HepG2 (cell line): ENCODE measurements at regions not wholly inside any gene's neighbourhood (a gene's known extent, or its start where the extent isn't known, plus 50 kb on each side); places are given as distances from the start of the nearest gene placed in this dataset.

Experiments
- AKNA ChIP-seq: sonication (generic); formaldehyde crosslinking; IDR thresholded peaks from 2 replicates; pipeline ENCODE4 v1.4.0; 2020; ENCODE audit warnings: missing genetic modification reagents, borderline replicate concordance
- ASH2L ChIP-seq: fragments of 300-600, 200-600 bp; sonication (generic); IDR thresholded peaks from 2 replicates; pipeline ENCODE4 v1.7.0; 2017; ENCODE audit warnings: low read depth, mild to moderate bottlenecking, moderate library complexity, mixed read lengths, low read length; ENCODE audit not compliant: insufficient read length
- HNRNPUL1 ChIP-seq: fragments of 200-400 bp; formaldehyde crosslinking; IDR thresholded peaks from 2 replicates; pipeline ENCODE4 v1.6.1; 2017; ENCODE audit warnings: low read depth, mild to moderate bottlenecking, low read length, moderate library complexity
- NFRKB ChIP-seq: fragments of 450-650 bp; IDR thresholded peaks from 2 replicates; pipeline ENCODE4 v1.6.1; 2017
- SIN3B ChIP-seq: fragments of 150-350 bp; IDR thresholded peaks from 2 replicates; pipeline ENCODE4 v1.6.1; 2014; ENCODE audit warnings: low read length
- STAT6 ChIP-seq: sonication (generic); formaldehyde crosslinking; IDR thresholded peaks from 2 replicates; pipeline ENCODE4 v1.4.0; 2020; ENCODE audit warnings: missing genetic modification reagents, mild to moderate bottlenecking, borderline replicate concordance
- TP53 ChIP-seq: sonication (generic); formaldehyde crosslinking; conservative IDR thresholded peaks from 2 replicates; pipeline ENCODE4 v1.4.0; 2020; ENCODE audit warnings: missing genetic modification reagents
- ZNF225 ChIP-seq: sonication (generic); formaldehyde crosslinking; IDR thresholded peaks from 2 replicates; pipeline ENCODE4 v1.4.0; 2020; ENCODE audit warnings: mild to moderate bottlenecking, missing genetic modification reagents
- ZNF260 ChIP-seq: sonication (generic); formaldehyde crosslinking; IDR thresholded peaks from 2 replicates; pipeline ENCODE4 v1.4.0; 2020; ENCODE audit warnings: missing genetic modification reagents, low read depth, mild to moderate bottlenecking, borderline replicate concordance
- ZNF275 ChIP-seq: sonication (generic); formaldehyde crosslinking; IDR thresholded peaks from 2 replicates; pipeline ENCODE4 v1.8.0; 2022; ENCODE audit warnings: missing genetic modification reagents, mild to moderate bottlenecking, inconsistent platforms, borderline replicate concordance
- ZNF276 ChIP-seq: sonication (generic); formaldehyde crosslinking; IDR thresholded peaks from 2 replicates; pipeline ENCODE4 v1.4.0; 2020; ENCODE audit warnings: mild to moderate bottlenecking, low read depth, missing genetic modification reagents

- TF ChIP-seq AKNA (CRISPR knock-in tag) (no peak), TP53 (CRISPR knock-in tag) (no peak), ASH2L (no peak), ZNF260 (no peak), ZNF225 (CRISPR knock-in tag) (no peak), ZNF276 (no peak), HNRNPUL1 (no peak), NFRKB (no peak), STAT6 (CRISPR knock-in tag) (no peak), SIN3B (no peak), ZNF275 (CRISPR knock-in tag) (no peak)
These were observed 260.8 kb upstream of the NAV3 start (continued) for GRCh38 chr12:77569876-77570275.
